ENCODE measurements at regions not wholly inside any gene's neighbourhood (a gene's known extent, or its start where the extent isn't known, plus 50 kb on each side); places are given as distances from the start of the nearest gene placed in this dataset.

DNA sequence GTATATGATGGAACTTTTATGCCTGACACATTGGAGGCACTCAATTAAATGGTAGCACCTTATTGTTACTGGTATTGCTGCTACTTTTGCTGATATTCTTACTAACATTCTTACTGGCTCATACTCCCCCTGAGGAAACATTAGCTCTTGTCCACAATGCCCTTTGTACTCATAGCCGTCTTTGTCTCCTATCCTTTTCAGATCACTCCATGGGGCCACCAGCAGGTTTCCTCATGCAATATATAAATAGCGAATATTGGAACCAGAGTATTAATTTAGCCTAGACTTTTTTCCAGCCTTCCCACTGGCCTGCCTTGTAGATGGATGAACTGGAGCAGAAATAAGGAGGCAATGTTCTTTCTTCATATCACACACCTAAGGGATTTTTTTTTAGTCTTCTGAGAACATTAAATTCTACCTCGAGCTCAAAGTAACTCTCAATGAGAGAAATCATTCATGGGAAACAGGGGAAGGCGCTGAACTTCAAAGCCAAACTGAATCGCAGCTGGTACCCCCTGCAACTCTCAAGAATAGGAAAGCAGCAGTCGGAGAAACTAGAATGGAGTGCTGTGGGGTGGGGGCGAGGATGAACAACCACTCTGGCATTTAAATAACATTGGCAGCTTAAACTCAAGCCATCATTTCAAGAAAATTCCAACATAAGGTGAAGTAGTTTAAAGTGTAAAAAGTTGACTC, 300.3 kb downstream of the TAFA4 start:
- TF ChIP-seq, protein P1, sequence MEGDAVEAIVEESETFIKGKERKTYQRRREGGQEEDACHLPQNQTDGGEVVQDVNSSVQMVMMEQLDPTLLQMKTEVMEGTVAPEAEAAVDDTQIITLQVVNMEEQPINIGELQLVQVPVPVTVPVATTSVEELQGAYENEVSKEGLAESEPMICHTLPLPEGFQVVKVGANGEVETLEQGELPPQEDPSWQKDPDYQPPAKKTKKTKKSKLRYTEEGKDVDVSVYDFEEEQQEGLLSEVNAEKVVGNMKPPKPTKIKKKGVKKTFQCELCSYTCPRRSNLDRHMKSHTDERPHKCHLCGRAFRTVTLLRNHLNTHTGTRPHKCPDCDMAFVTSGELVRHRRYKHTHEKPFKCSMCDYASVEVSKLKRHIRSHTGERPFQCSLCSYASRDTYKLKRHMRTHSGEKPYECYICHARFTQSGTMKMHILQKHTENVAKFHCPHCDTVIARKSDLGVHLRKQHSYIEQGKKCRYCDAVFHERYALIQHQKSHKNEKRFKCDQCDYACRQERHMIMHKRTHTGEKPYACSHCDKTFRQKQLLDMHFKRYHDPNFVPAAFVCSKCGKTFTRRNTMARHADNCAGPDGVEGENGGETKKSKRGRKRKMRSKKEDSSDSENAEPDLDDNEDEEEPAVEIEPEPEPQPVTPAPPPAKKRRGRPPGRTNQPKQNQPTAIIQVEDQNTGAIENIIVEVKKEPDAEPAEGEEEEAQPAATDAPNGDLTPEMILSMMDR (IDR thresholded peaks at IDR 0.05; ENCODE audit: insufficient read depth, low read length) = no peak
- TF ChIP-seq, protein P2, sequence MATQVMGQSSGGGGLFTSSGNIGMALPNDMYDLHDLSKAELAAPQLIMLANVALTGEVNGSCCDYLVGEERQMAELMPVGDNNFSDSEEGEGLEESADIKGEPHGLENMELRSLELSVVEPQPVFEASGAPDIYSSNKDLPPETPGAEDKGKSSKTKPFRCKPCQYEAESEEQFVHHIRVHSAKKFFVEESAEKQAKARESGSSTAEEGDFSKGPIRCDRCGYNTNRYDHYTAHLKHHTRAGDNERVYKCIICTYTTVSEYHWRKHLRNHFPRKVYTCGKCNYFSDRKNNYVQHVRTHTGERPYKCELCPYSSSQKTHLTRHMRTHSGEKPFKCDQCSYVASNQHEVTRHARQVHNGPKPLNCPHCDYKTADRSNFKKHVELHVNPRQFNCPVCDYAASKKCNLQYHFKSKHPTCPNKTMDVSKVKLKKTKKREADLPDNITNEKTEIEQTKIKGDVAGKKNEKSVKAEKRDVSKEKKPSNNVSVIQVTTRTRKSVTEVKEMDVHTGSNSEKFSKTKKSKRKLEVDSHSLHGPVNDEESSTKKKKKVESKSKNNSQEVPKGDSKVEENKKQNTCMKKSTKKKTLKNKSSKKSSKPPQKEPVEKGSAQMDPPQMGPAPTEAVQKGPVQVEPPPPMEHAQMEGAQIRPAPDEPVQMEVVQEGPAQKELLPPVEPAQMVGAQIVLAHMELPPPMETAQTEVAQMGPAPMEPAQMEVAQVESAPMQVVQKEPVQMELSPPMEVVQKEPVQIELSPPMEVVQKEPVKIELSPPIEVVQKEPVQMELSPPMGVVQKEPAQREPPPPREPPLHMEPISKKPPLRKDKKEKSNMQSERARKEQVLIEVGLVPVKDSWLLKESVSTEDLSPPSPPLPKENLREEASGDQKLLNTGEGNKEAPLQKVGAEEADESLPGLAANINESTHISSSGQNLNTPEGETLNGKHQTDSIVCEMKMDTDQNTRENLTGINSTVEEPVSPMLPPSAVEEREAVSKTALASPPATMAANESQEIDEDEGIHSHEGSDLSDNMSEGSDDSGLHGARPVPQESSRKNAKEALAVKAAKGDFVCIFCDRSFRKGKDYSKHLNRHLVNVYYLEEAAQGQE (IDR thresholded peaks at IDR 0.05; ENCODE audit: insufficient replicate concordance, low read depth) = no peak
- TF ChIP-seq POLR2AphosphoS5 (IDR thresholded peaks at IDR 0.05; ENCODE audit: low read depth) (no peak), SPI1 (IDR thresholded peaks at IDR 0.05; ENCODE audit: borderline replicate concordance, low read depth) (no peak)
